WTC11 (cell line): ENCODE measurements at regions not wholly inside any gene's neighbourhood (a gene's known extent, or its start where the extent isn't known, plus 50 kb on each side); places are given as distances from the start of the nearest gene placed in this dataset.

Source experiments
- ATAC-seq: fragments of 200-7000 bp; cut with Tn5 transposase; 2 replicates; pipeline ENCODE4 v1.10.0; 2021; ENCODE audit warnings: mild to moderate bottlenecking, moderate library complexity
- CTCF ChIA-PET: fragments of 300-600 bp; sonication (Branson Sonifier 250); formaldehyde crosslinking; loops from one replicate; lab custom pipeline; 2021; ENCODE audit warnings: antibody characterized with exemption; lab: Charles Lee
- POLR2A ChIA-PET: fragments of 350-600 bp; sonication (Branson Sonifier 250); formaldehyde crosslinking; loops from one replicate; lab custom pipeline; 2021; ENCODE audit warnings: antibody characterized with exemption; lab: Charles Lee
- DNase-seq: peaks from one replicate; pipeline ENCODE4 v3.0.0; 2021; ENCODE audit warnings: low spot score
- H3K27ac Mint-ChIP-seq: 2 replicates; pipeline ENCODE4 v1.8.0; 2021; ENCODE audit warnings: mixed read lengths
- H3K27me3 Mint-ChIP-seq: 2 replicates; pipeline ENCODE4 v1.8.0; 2021; ENCODE audit warnings: low read depth, mild to moderate bottlenecking, moderate library complexity, mixed read lengths
- H3K36me3 Mint-ChIP-seq: 2 replicates; pipeline ENCODE4 v1.8.0; 2021; ENCODE audit warnings: mixed read lengths
- H3K4me1 Mint-ChIP-seq: 2 replicates; pipeline ENCODE4 v1.8.0; 2022; ENCODE audit warnings: mixed read lengths
- H3K4me3 Mint-ChIP-seq: 2 replicates; pipeline ENCODE4 v1.8.0; 2021; ENCODE audit warnings: mild to moderate bottlenecking, moderate library complexity, mixed read lengths
- H3K9me3 Mint-ChIP-seq: 2 replicates; pipeline ENCODE4 v1.8.0; 2021; ENCODE audit warnings: mixed read lengths
- CREB1 ChIP-seq: sonication (generic); formaldehyde crosslinking; IDR thresholded peaks from 2 replicates; pipeline ENCODE4 v1.8.0; 2023; ENCODE audit warnings: mild to moderate bottlenecking, missing genetic modification reagents
- E2F5 ChIP-seq: sonication (generic); formaldehyde crosslinking; IDR thresholded peaks from 2 replicates; pipeline ENCODE4 v1.8.1; 2022; ENCODE audit warnings: mild to moderate bottlenecking, moderate library complexity, missing genetic modification reagents
- ELF4 ChIP-seq: sonication (generic); formaldehyde crosslinking; IDR thresholded peaks from 2 replicates; pipeline ENCODE4 v1.8.1; 2022; ENCODE audit warnings: low read depth, mild to moderate bottlenecking, moderate library complexity, missing genetic modification reagents
- EMX1 ChIP-seq: fragments of 250-450 bp; sonication (Bioruptor Pico); IDR thresholded peaks from 2 replicates; pipeline ENCODE4 v1.8.0; 2021; ENCODE audit warnings: mild to moderate bottlenecking
- FOXJ3 ChIP-seq: sonication (generic); formaldehyde crosslinking; IDR thresholded peaks from 2 replicates; pipeline ENCODE4 v1.9.0; 2021; ENCODE audit warnings: missing genetic modification reagents, mild to moderate bottlenecking, borderline replicate concordance
- FOXP1 ChIP-seq: sonication (generic); formaldehyde crosslinking; IDR thresholded peaks from 2 replicates; pipeline ENCODE4 v1.8.0; 2022; ENCODE audit warnings: missing genetic modification reagents, mild to moderate bottlenecking, moderate library complexity, borderline replicate concordance
- GABPB1 ChIP-seq: sonication (generic); formaldehyde crosslinking; IDR thresholded peaks from 2 replicates; pipeline ENCODE4 v1.8.1; 2023; ENCODE audit warnings: mild to moderate bottlenecking, missing genetic modification reagents
- MXD4 ChIP-seq: fragments of 250-450 bp; sonication (Bioruptor Pico); IDR thresholded peaks from 2 replicates; pipeline ENCODE4 v1.8.0; 2021; ENCODE audit warnings: mild to moderate bottlenecking, moderate library complexity, borderline replicate concordance
- NFYB ChIP-seq: sonication (generic); formaldehyde crosslinking; conservative IDR thresholded peaks from 2 replicates; pipeline ENCODE4 v1.8.0; 2022; ENCODE audit warnings: low read depth, missing genetic modification reagents
- OVOL2 ChIP-seq: fragments of 250-450 bp; sonication (Bioruptor Pico); IDR thresholded peaks from 2 replicates; pipeline ENCODE4 v1.9.0; 2021; ENCODE audit warnings: mild to moderate bottlenecking, borderline replicate concordance
- PRRX2 ChIP-seq: fragments of 250-450 bp; sonication (Bioruptor Pico); IDR thresholded peaks from 2 replicates; pipeline ENCODE4 v1.8.0; 2021; ENCODE audit warnings: mild to moderate bottlenecking
- RORB ChIP-seq: fragments of 250-450 bp; sonication (Bioruptor Pico); IDR thresholded peaks from 2 replicates; pipeline ENCODE4 v1.9.0; 2021; ENCODE audit warnings: mild to moderate bottlenecking
- SMAD4 ChIP-seq: sonication (generic); formaldehyde crosslinking; IDR thresholded peaks from 2 replicates; pipeline ENCODE4 v1.8.0; 2022; ENCODE audit warnings: mild to moderate bottlenecking, missing genetic modification reagents
- USF1 ChIP-seq: sonication (generic); formaldehyde crosslinking; IDR thresholded peaks from 2 replicates; pipeline ENCODE4 v1.8.0; 2022; ENCODE audit warnings: mild to moderate bottlenecking, missing genetic modification reagents
- ZMAT4 ChIP-seq: fragments of 250-450 bp; sonication (Bioruptor Pico); IDR thresholded peaks from 2 replicates; pipeline ENCODE4 v1.9.0; 2021; ENCODE audit warnings: mild to moderate bottlenecking
- ZNF423 ChIP-seq: fragments of 250-450 bp; sonication (Bioruptor Pico); IDR thresholded peaks from 2 replicates; pipeline ENCODE4 v2.1.2; 2022; ENCODE audit warnings: mild to moderate bottlenecking, moderate library complexity
- ZNF512 ChIP-seq: sonication (generic); formaldehyde crosslinking; IDR thresholded peaks from 2 replicates; pipeline ENCODE4 v1.8.1; 2022; ENCODE audit warnings: missing genetic modification reagents, borderline replicate concordance
- ZNF671 ChIP-seq: fragments of 250-450 bp; sonication (Bioruptor Pico); IDR thresholded peaks from 2 replicates; pipeline ENCODE4 v1.8.0; 2021; ENCODE audit warnings: mild to moderate bottlenecking
- TF ChIP-seq, protein P1 (sequence below): sonication (generic); formaldehyde crosslinking; IDR thresholded peaks from 2 replicates; pipeline ENCODE4 v1.8.0; 2023; ENCODE audit warnings: missing genetic modification reagents
- TF ChIP-seq, protein P2 (sequence below): sonication (generic); formaldehyde crosslinking; IDR thresholded peaks from 2 replicates; pipeline ENCODE4 v1.8.1; 2023; ENCODE audit warnings: mild to moderate bottlenecking, missing genetic modification reagents
- TF ChIP-seq, protein P3 (sequence below): sonication (generic); formaldehyde crosslinking; IDR thresholded peaks from 2 replicates; pipeline ENCODE4 v1.8.1; 2023; ENCODE audit warnings: mild to moderate bottlenecking, missing genetic modification reagents, borderline replicate concordance
- TF ChIP-seq, protein P4 (sequence below): fragments of 250-450 bp; sonication (Bioruptor Pico); IDR thresholded peaks from 2 replicates; pipeline ENCODE4 v1.8.0; 2021; ENCODE audit warnings: mild to moderate bottlenecking

DNA sequence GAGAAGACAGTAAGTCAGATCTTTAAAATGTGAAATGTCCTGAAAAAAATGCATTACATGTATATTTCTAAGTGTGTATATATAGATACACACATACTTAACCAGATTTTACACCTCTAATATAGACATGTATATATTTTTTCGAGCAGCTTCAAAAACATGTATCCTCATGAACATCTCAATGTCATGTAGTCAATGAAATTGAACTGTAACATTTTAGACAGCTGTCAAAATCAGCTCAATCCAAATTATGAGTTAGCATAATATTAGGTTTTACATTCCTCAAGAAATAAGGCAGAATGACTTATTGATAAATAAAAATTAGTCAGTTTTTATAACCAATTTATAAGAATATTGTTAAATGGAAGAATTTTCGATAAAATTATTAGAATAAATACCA is 665.7 kb downstream of the BRINP3 start (continued):
- TF ChIP-seq ZNF423: no peak
- no peak for TF ChIP-seq ZMAT4 (CRISPR knock-in tag)
- TF ChIP-seq SMAD4 (CRISPR knock-in tag): no peak
- no peak for TF ChIP-seq CREB1 (CRISPR knock-in tag)
- TF ChIP-seq, protein P1, sequence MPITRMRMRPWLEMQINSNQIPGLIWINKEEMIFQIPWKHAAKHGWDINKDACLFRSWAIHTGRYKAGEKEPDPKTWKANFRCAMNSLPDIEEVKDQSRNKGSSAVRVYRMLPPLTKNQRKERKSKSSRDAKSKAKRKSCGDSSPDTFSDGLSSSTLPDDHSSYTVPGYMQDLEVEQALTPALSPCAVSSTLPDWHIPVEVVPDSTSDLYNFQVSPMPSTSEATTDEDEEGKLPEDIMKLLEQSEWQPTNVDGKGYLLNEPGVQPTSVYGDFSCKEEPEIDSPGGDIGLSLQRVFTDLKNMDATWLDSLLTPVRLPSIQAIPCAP (CRISPR knock-in tag): no peak
- TF ChIP-seq, protein P2, sequence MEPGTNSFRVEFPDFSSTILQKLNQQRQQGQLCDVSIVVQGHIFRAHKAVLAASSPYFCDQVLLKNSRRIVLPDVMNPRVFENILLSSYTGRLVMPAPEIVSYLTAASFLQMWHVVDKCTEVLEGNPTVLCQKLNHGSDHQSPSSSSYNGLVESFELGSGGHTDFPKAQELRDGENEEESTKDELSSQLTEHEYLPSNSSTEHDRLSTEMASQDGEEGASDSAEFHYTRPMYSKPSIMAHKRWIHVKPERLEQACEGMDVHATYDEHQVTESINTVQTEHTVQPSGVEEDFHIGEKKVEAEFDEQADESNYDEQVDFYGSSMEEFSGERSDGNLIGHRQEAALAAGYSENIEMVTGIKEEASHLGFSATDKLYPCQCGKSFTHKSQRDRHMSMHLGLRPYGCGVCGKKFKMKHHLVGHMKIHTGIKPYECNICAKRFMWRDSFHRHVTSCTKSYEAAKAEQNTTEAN: no peak

GRCh38 chr1:189816558-189816957 is 661.1 kb downstream of the BRINP3 start:
- POLR2A ChIA-PET: no interaction called here
- peak; percentile 80 for ATAC-seq
- no peak for DNase-seq
- CTCF ChIA-PET: no interaction called here
- Mint-ChIP-seq H3K27me3 (no peaks in the 10 kb centered on the region), H3K4me3 (no peak overlapping the region), H3K9me3 (no peaks in the 10 kb centered on the region), H3K4me1 (peaks cover 13% of the 10 kb centered on the region), H3K36me3 (no peaks in the 10 kb centered on the region), H3K27ac (no peak overlapping the region)
- TF ChIP-seq ZNF671 (CRISPR knock-in tag) (no peak), EMX1 (CRISPR knock-in tag) (no peak), E2F5 (no peak), ZNF423 (no peak), RORB (CRISPR knock-in tag) (no peak), PRRX2 (CRISPR knock-in tag) (no peak), NFYB (no peak), GABPB1 (no peak), OVOL2 (CRISPR knock-in tag) (no peak), ELF4 (CRISPR knock-in tag) (no peak)
- TF ChIP-seq, protein P3, sequence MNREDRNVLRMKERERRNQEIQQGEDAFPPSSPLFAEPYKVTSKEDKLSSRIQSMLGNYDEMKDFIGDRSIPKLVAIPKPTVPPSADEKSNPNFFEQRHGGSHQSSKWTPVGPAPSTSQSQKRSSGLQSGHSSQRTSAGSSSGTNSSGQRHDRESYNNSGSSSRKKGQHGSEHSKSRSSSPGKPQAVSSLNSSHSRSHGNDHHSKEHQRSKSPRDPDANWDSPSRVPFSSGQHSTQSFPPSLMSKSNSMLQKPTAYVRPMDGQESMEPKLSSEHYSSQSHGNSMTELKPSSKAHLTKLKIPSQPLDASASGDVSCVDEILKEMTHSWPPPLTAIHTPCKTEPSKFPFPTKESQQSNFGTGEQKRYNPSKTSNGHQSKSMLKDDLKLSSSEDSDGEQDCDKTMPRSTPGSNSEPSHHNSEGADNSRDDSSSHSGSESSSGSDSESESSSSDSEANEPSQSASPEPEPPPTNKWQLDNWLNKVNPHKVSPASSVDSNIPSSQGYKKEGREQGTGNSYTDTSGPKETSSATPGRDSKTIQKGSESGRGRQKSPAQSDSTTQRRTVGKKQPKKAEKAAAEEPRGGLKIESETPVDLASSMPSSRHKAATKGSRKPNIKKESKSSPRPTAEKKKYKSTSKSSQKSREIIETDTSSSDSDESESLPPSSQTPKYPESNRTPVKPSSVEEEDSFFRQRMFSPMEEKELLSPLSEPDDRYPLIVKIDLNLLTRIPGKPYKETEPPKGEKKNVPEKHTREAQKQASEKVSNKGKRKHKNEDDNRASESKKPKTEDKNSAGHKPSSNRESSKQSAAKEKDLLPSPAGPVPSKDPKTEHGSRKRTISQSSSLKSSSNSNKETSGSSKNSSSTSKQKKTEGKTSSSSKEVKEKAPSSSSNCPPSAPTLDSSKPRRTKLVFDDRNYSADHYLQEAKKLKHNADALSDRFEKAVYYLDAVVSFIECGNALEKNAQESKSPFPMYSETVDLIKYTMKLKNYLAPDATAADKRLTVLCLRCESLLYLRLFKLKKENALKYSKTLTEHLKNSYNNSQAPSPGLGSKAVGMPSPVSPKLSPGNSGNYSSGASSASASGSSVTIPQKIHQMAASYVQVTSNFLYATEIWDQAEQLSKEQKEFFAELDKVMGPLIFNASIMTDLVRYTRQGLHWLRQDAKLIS: no peak
- TF ChIP-seq, protein P4, sequence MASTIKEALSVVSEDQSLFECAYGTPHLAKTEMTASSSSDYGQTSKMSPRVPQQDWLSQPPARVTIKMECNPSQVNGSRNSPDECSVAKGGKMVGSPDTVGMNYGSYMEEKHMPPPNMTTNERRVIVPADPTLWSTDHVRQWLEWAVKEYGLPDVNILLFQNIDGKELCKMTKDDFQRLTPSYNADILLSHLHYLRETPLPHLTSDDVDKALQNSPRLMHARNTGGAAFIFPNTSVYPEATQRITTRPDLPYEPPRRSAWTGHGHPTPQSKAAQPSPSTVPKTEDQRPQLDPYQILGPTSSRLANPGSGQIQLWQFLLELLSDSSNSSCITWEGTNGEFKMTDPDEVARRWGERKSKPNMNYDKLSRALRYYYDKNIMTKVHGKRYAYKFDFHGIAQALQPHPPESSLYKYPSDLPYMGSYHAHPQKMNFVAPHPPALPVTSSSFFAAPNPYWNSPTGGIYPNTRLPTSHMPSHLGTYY (CRISPR knock-in tag): no peak

GRCh38 chr1:189819751-189820150 is 657.9 kb downstream of the BRINP3 start:
- ChIA-PET POLR2A (no interaction called here), CTCF (no interaction called here)
- H3K4me1 Mint-ChIP-seq: peaks cover 13% of the 10 kb centered on the region
- no peaks in the 10 kb centered on the region for H3K9me3 Mint-ChIP-seq
- no peaks in the 10 kb centered on the region for H3K36me3 Mint-ChIP-seq
- DNase-seq: no peak
- no peak for ATAC-seq
- no peak overlapping the region for H3K27ac Mint-ChIP-seq
- no peak overlapping the region for H3K4me3 Mint-ChIP-seq
- H3K27me3 Mint-ChIP-seq: no peaks in the 10 kb centered on the region
- TF ChIP-seq MXD4 (no peak), FOXJ3 (no peak), USF1 (CRISPR knock-in tag) (no peak), FOXP1 (CRISPR knock-in tag) (no peak), ZNF512 (CRISPR knock-in tag) (no peak)
- TF ChIP-seq, protein P2: no peak
